ENCODE measurements at regions not wholly inside any gene's neighbourhood (a gene's known extent, or its start where the extent isn't known, plus 50 kb on each side); places are given as distances from the start of the nearest gene placed in this dataset.

- Histone ChIP-seq H3K27me3 (ENCODE audit: low read length) (0 out of 2 replicates have a peak, but pooled peaks cover 2% of the 10 kb centered on the region), H3K4me1 (ENCODE audit: insufficient read depth, low read length) (no peaks in the 10 kb centered on the region), H3K4me3 (ENCODE audit: low read length) (no peak overlapping the region), H3K36me3 (ENCODE audit: low read depth, low read length) (no peaks in the 10 kb centered on the region), H4K20me1 (ENCODE audit: low read length) (no peaks in the 10 kb centered on the region), H3K9ac (ENCODE audit: low read length) (no peak overlapping the region), H3K4me2 (ENCODE audit: low read length) (no peak overlapping the region), H3K9me3 (ENCODE audit: low read length) (peaks cover 18% of the 10 kb centered on the region; the same call in 1 of the 2 replicates), H2AFZ (ENCODE audit: low read length) (no peak overlapping the region), H3F3A (ENCODE audit: low read length, unreplicated experiment) (no peaks in the 10 kb centered on the region), H3K9me2 (replicated peaks; ENCODE audit: low read length) (no peaks in the 10 kb centered on the region), H3K79me2 (ENCODE audit: low read length) (no peaks in the 10 kb centered on the region), H3K27ac (ENCODE audit: low read length) (no peak overlapping the region)
- ChIA-PET POLR2A (ENCODE audit: unreplicated experiment) (no interaction called here), CTCF (no interaction called here)
- ATAC-seq (no peak), DNase-seq (no peak)
- intact Hi-C loops (cut with micrococcal nuclease), result no loop called here
- no TSS peak for BruUV-seq (replicated peaks)
- no peak for TF ChIP-seq EZH2phosphoT487 (IDR thresholded peaks at IDR 0.05; ENCODE audit: borderline replicate concordance, low read length)
- TF ChIP-seq CTCF (conservative IDR thresholded peaks at IDR 0.05; ENCODE audit: low read depth, low read length), result no peak
- no peak for TF ChIP-seq EZH2 (IDR thresholded peaks at IDR 0.05; ENCODE audit: low read length, unreplicated experiment)
Observed at GRCh38 chr11:133708547-133709051, 136.7 kb downstream of the SPATA19 start.

GRCh38 chr11:133706925-133707794 lies 138.2 kb downstream of the SPATA19 start:
- H3K27me3 ChIP-seq (ENCODE audit: low read length), result no peaks in the 10 kb centered on the region
- intact Hi-C loops (cut with micrococcal nuclease), result no loop called here
- no peak overlapping the region for H3K9ac ChIP-seq (ENCODE audit: low read length)
- H3K4me1 ChIP-seq (ENCODE audit: insufficient read depth, low read length), result no peaks in the 10 kb centered on the region
- BruUV-seq (replicated peaks), result no TSS peak
- no peak overlapping the region for H2AFZ ChIP-seq (ENCODE audit: low read length)
- TF ChIP-seq CTCF (conservative IDR thresholded peaks at IDR 0.05; ENCODE audit: low read depth, low read length) (no peak), EZH2phosphoT487 (IDR thresholded peaks at IDR 0.05; ENCODE audit: borderline replicate concordance, low read length) (no peak), EZH2 (IDR thresholded peaks at IDR 0.05; ENCODE audit: low read length, unreplicated experiment) (no peak)
- no peaks in the 10 kb centered on the region for H3K36me3 ChIP-seq (ENCODE audit: low read depth, low read length)
- no peak overlapping the region for H3K27ac ChIP-seq (ENCODE audit: low read length)
- H3K4me2 ChIP-seq (ENCODE audit: low read length), result no peak overlapping the region
- H3K9me3 ChIP-seq (ENCODE audit: low read length), result peaks cover 29% of the 10 kb centered on the region; the same call in 1 of the 2 replicates
- no peaks in the 10 kb centered on the region for H4K20me1 ChIP-seq (ENCODE audit: low read length)
- ChIA-PET POLR2A (ENCODE audit: unreplicated experiment) (no interaction called here), CTCF (no interaction called here)
- H3K9me2 ChIP-seq (replicated peaks; ENCODE audit: low read length), result no peaks in the 10 kb centered on the region
- no peaks in the 10 kb centered on the region for H3K79me2 ChIP-seq (ENCODE audit: low read length)
- DNase-seq (no peak), ATAC-seq (no peak)
- H3K4me3 ChIP-seq (ENCODE audit: low read length), result no peak overlapping the region
- no peaks in the 10 kb centered on the region for H3F3A ChIP-seq (ENCODE audit: low read length, unreplicated experiment)

- Histone ChIP-seq H3K4me2 (ENCODE audit: low read length) (no peak overlapping the region), H3K9me2 (replicated peaks; ENCODE audit: low read length) (no peaks in the 10 kb centered on the region)
- no peak for DNase-seq
Observed at GRCh38 chr11:133705873-133706272, 139.4 kb downstream of the SPATA19 start.

More at GRCh38 chr11:133705873-133706272, 139.4 kb downstream of the SPATA19 start:
- no peaks in the 10 kb centered on the region for H3K36me3 ChIP-seq (ENCODE audit: low read depth, low read length)
- no peak overlapping the region for H3K9ac ChIP-seq (ENCODE audit: low read length)
- CTCF ChIA-PET, result no interaction called here
- no peak overlapping the region for H2AFZ ChIP-seq (ENCODE audit: low read length)
- no peaks in the 10 kb centered on the region for H4K20me1 ChIP-seq (ENCODE audit: low read length)
- H3K4me1 ChIP-seq (ENCODE audit: insufficient read depth, low read length), result no peaks in the 10 kb centered on the region
- intact Hi-C loops (cut with micrococcal nuclease), result no loop called here
- no peaks in the 10 kb centered on the region for H3F3A ChIP-seq (ENCODE audit: low read length, unreplicated experiment)
- no TSS peak for BruUV-seq (replicated peaks)
- no peak for TF ChIP-seq EZH2phosphoT487 (IDR thresholded peaks at IDR 0.05; ENCODE audit: borderline replicate concordance, low read length)
- TF ChIP-seq CTCF (conservative IDR thresholded peaks at IDR 0.05; ENCODE audit: low read depth, low read length), result no peak
- no peak for TF ChIP-seq EZH2 (IDR thresholded peaks at IDR 0.05; ENCODE audit: low read length, unreplicated experiment)
- no peak for ATAC-seq
- H3K4me3 ChIP-seq (ENCODE audit: low read length), result no peak overlapping the region
- H3K27ac ChIP-seq (ENCODE audit: low read length), result no peak overlapping the region
- H3K79me2 ChIP-seq (ENCODE audit: low read length), result no peaks in the 10 kb centered on the region
- POLR2A ChIA-PET (ENCODE audit: unreplicated experiment), result no interaction called here
- H3K9me3 ChIP-seq (ENCODE audit: low read length), result peaks cover 32% of the 10 kb centered on the region; the same call in 1 of the 2 replicates
- no peaks in the 10 kb centered on the region for H3K27me3 ChIP-seq (ENCODE audit: low read length)
